ENCODE measurements at regions not wholly inside any gene's neighbourhood (a gene's known extent, or its start where the extent isn't known, plus 50 kb on each side); places are given as distances from the start of the nearest gene placed in this dataset.

- Histone ChIP-seq H3K27me3 (ENCODE audit: insufficient read depth, low read length) (no peaks in the 10 kb centered on the region), H3K36me3 (ENCODE audit: insufficient read depth, low read length) (no peaks in the 10 kb centered on the region), H3K27ac (ENCODE audit: low read depth, low read length) (no peak overlapping the region), H3K4me3 (ENCODE audit: insufficient read depth, low read length) (no peak overlapping the region), H3K79me2 (ENCODE audit: insufficient read depth, low read length) (no peaks in the 10 kb centered on the region), H3K4me2 (ENCODE audit: insufficient read depth, low read length) (no peak overlapping the region), H3K9me3 (ENCODE audit: low read depth, low read length) (no peaks in the 10 kb centered on the region), H3K4me1 (ENCODE audit: insufficient read depth, low read length) (no peaks in the 10 kb centered on the region), H4K20me1 (ENCODE audit: insufficient read depth, low read length) (no peaks in the 10 kb centered on the region), H2AFZ (ENCODE audit: low read length) (no peak overlapping the region)
- no peak for DNase-seq (ENCODE audit: insufficient read length, low spot score, missing footprints)
- no peak for TF ChIP-seq CTCF (IDR thresholded peaks at IDR 0.05; ENCODE audit: extremely low read depth, low read depth, low read length)
These were observed 251.5 kb downstream of the DAD1 start for GRCh38 chr14:22337521-22337920.

GRCh38 chr14:22336031-22336430 is 253.0 kb downstream of the DAD1 start:
- TF ChIP-seq CTCF (IDR thresholded peaks at IDR 0.05; ENCODE audit: extremely low read depth, low read depth, low read length): no peak
- Histone ChIP-seq H3K4me1 (ENCODE audit: insufficient read depth, low read length) (no peaks in the 10 kb centered on the region), H3K27me3 (ENCODE audit: insufficient read depth, low read length) (no peaks in the 10 kb centered on the region), H3K79me2 (ENCODE audit: insufficient read depth, low read length) (no peaks in the 10 kb centered on the region), H3K4me3 (ENCODE audit: insufficient read depth, low read length) (no peak overlapping the region), H2AFZ (ENCODE audit: low read length) (no peak overlapping the region), H3K4me2 (ENCODE audit: insufficient read depth, low read length) (no peak overlapping the region), H3K36me3 (ENCODE audit: insufficient read depth, low read length) (no peaks in the 10 kb centered on the region), H4K20me1 (ENCODE audit: insufficient read depth, low read length) (no peaks in the 10 kb centered on the region), H3K27ac (ENCODE audit: low read depth, low read length) (no peak overlapping the region), H3K9me3 (ENCODE audit: low read depth, low read length) (no peaks in the 10 kb centered on the region)
- DNase-seq (ENCODE audit: insufficient read length, low spot score, missing footprints): peak; percentile 6

GRCh38 chr14:22334627-22335026 is 254.4 kb downstream of the DAD1 start:
- H3K79me2 ChIP-seq (ENCODE audit: insufficient read depth, low read length): no peaks in the 10 kb centered on the region
- no peak for DNase-seq (ENCODE audit: insufficient read length, low spot score, missing footprints)
- H3K27me3 ChIP-seq (ENCODE audit: insufficient read depth, low read length): no peaks in the 10 kb centered on the region
- no peak overlapping the region for H3K27ac ChIP-seq (ENCODE audit: low read depth, low read length)
- H3K4me1 ChIP-seq (ENCODE audit: insufficient read depth, low read length): no peaks in the 10 kb centered on the region
- no peak overlapping the region for H3K4me2 ChIP-seq (ENCODE audit: insufficient read depth, low read length)
- no peak overlapping the region for H3K4me3 ChIP-seq (ENCODE audit: insufficient read depth, low read length)
- TF ChIP-seq CTCF (IDR thresholded peaks at IDR 0.05; ENCODE audit: extremely low read depth, low read depth, low read length): no peak
- no peak overlapping the region for H2AFZ ChIP-seq (ENCODE audit: low read length)
- H4K20me1 ChIP-seq (ENCODE audit: insufficient read depth, low read length): no peaks in the 10 kb centered on the region
- no peaks in the 10 kb centered on the region for H3K36me3 ChIP-seq (ENCODE audit: insufficient read depth, low read length)
- H3K9me3 ChIP-seq (ENCODE audit: low read depth, low read length): peaks cover 3% of the 10 kb centered on the region

- no peak overlapping the region for H2AFZ ChIP-seq (ENCODE audit: low read length)
- H3K79me2 ChIP-seq (ENCODE audit: insufficient read depth, low read length): no peaks in the 10 kb centered on the region
- H3K4me3 ChIP-seq (ENCODE audit: insufficient read depth, low read length): no peak overlapping the region
- H3K27me3 ChIP-seq (ENCODE audit: insufficient read depth, low read length): no peaks in the 10 kb centered on the region
- no peak overlapping the region for H3K4me2 ChIP-seq (ENCODE audit: insufficient read depth, low read length)
- no peak for TF ChIP-seq CTCF (IDR thresholded peaks at IDR 0.05; ENCODE audit: extremely low read depth, low read depth, low read length)
- no peak for DNase-seq (ENCODE audit: insufficient read length, low spot score, missing footprints)
- H3K27ac ChIP-seq (ENCODE audit: low read depth, low read length): no peak overlapping the region
- H3K9me3 ChIP-seq (ENCODE audit: low read depth, low read length): peaks cover 6% of the 10 kb centered on the region
- H3K4me1 ChIP-seq (ENCODE audit: insufficient read depth, low read length): no peaks in the 10 kb centered on the region
- H4K20me1 ChIP-seq (ENCODE audit: insufficient read depth, low read length): no peaks in the 10 kb centered on the region
- H3K36me3 ChIP-seq (ENCODE audit: insufficient read depth, low read length): no peaks in the 10 kb centered on the region
These were observed 254.8 kb downstream of the DAD1 start for GRCh38 chr14:22334275-22334577.

Data from osteoblast (primary cell).